NT2/D1 (cell line): ENCODE measurements at regions not wholly inside any gene's neighbourhood (a gene's known extent, or its start where the extent isn't known, plus 50 kb on each side); places are given as distances from the start of the nearest gene placed in this dataset.

Experiments
- SUZ12 ChIP-seq: IDR thresholded peaks from 2 replicates; pipeline ENCODE4 v1.6.1; 2011; ENCODE audit not compliant: insufficient read length, insufficient read depth; ENCODE audit errors: extremely low read depth
- YY1 ChIP-seq: IDR thresholded peaks from 2 replicates; pipeline ENCODE4 v1.6.1; 2011; ENCODE audit not compliant: insufficient read length, insufficient read depth
- ZNF274 ChIP-seq: IDR thresholded peaks from 2 replicates; pipeline ENCODE4 v1.6.1; 2011; ENCODE audit warnings: mild to moderate bottlenecking, low read depth, low read length

- TF ChIP-seq YY1 (no peak), ZNF274 (no peak), SUZ12 (no peak)
Measured at GRCh38 chr5:174831031-174831660, 106.8 kb downstream of the MSX2 start.
